ENCODE measurements at regions not wholly inside any gene's neighbourhood (a gene's known extent, or its start where the extent isn't known, plus 50 kb on each side); places are given as distances from the start of the nearest gene placed in this dataset.

- Histone ChIP-seq H3K36me3 (ENCODE audit: control insufficient read depth, insufficient read depth, low read length) (no peaks in the 10 kb centered on the region), H3K9me1 (ENCODE audit: control insufficient read depth, insufficient read depth, low read length) (no peaks in the 10 kb centered on the region), H3K9ac (ENCODE audit: insufficient read depth in 1 of 2, low read depth in 2 of 2, low read length in 2 of 2) (no peak overlapping the region), H3K27ac (ENCODE audit: extremely low read depth, low read depth, low read length) (no peak overlapping the region), H3K27me3 (ENCODE audit: control insufficient read depth in 2 of 2, insufficient read depth in 2 of 2, low read length in 2 of 2) (peaks cover 8 to 9% of the 10 kb centered on the region in 2 experiments; a peak in 2 of 5 replicates), H2AFZ (ENCODE audit: low read depth, low read length) (no peak overlapping the region), H4K20me1 (replicated peaks; ENCODE audit: control insufficient read depth, insufficient read depth, low read length) (no peaks in the 10 kb centered on the region), H3K4me2 (ENCODE audit: insufficient read depth, low read length) (no peak overlapping the region), H3K4me1 (replicated peaks in 1 of 2; ENCODE audit: control insufficient read depth in 2 of 2, insufficient read depth in 2 of 2, low read length in 2 of 2) (no peaks in the 10 kb centered on the region; a peak in 1 of 5 replicates), H3K4me3 (no peak overlapping the region), H3K79me2 (ENCODE audit: control insufficient read depth, insufficient read depth, low read length) (no peaks in the 10 kb centered on the region), H3K9me3 (replicated peaks; ENCODE audit: control insufficient read depth, insufficient read depth, low read depth, low read length) (no peaks in the 10 kb centered on the region)
- BruUV-seq (replicated peaks) = no TSS peak
- in situ Hi-C loops (cut with MboI) (loop anchor here (10.0 kb wide), 1 partner anchor 150 kb away; the partner anchor contains the start of genes CHPF and TMEM198), intact Hi-C loops (cut with micrococcal nuclease) (no loop called here)
- TF ChIP-seq FOXK2 (conservative IDR thresholded peaks at IDR 0.05 in 1 of 2, IDR thresholded peaks at IDR 0.05 in 1 of 2; ENCODE audit: low read depth in 2 of 2) (no peak), ZNF12 (CRISPR knock-in tag; IDR thresholded peaks at IDR 0.05) (peak; percentile 79; the same call in 1 of the 2 replicates)
- CTCF ChIA-PET (ENCODE audit: low intra/inter-chr PET ratio) = no interaction called here
- 0% methylated on average over 3 of the region's 3 CpGs for WGBS (ENCODE audit: insufficient coverage, low coverage, missing lambda C conversion rate)
- POLR2A ChIA-PET = no interaction called here
- DNase-seq (ENCODE audit: extremely low read depth in 1 of 4, low spot score in 3 of 4) (no peak), FAIRE-seq (no peak), ATAC-seq (no peak)
These were observed 67.8 kb downstream of the SLC4A3 start for GRCh38 chr2:219695145-219695709.

- intact Hi-C loops (cut with micrococcal nuclease) (no loop called here), in situ Hi-C loops (cut with MboI) (loop anchor here (10.0 kb wide), 1 partner anchor 153 kb away; the partner anchor contains the start of genes CHPF and TMEM198)
- 2% methylated on average over 10 of the region's 12 CpGs for WGBS (ENCODE audit: insufficient coverage, low coverage, missing lambda C conversion rate)
- ChIA-PET POLR2A (no interaction called here), CTCF (ENCODE audit: low intra/inter-chr PET ratio) (interaction anchor here (1.0 kb wide), 1 partner anchor 8 kb away, joined by 3 read pairs; no protein-coding TSS in a partner anchor)
- no peaks in the 10 kb centered on the region for H3K36me3 ChIP-seq (ENCODE audit: control insufficient read depth, insufficient read depth, low read length)
- no peak for FAIRE-seq
- BruUV-seq (replicated peaks) = no TSS peak
- no peaks in the 10 kb centered on the region for H3K9me3 ChIP-seq (replicated peaks; ENCODE audit: control insufficient read depth, insufficient read depth, low read depth, low read length)
- no peak overlapping the region for H2AFZ ChIP-seq (ENCODE audit: low read depth, low read length)
- no peak overlapping the region for H3K9ac ChIP-seq (ENCODE audit: insufficient read depth in 1 of 2, low read depth in 2 of 2, low read length in 2 of 2)
- H3K4me2 ChIP-seq (ENCODE audit: insufficient read depth, low read length) = no peak overlapping the region
- TF ChIP-seq ZNF764 (CRISPR knock-in tag; IDR thresholded peaks at IDR 0.05; ENCODE audit: low read depth) = no peak
- no peak for TF ChIP-seq CGGBP1 (CRISPR knock-in tag; IDR thresholded peaks at IDR 0.05)
- peak; percentile 4; the same call in 1 of the 2 replicates for TF ChIP-seq TFE3 (CRISPR knock-in tag; IDR thresholded peaks at IDR 0.05)
- H3K27ac ChIP-seq (ENCODE audit: extremely low read depth, low read depth, low read length) = no peak overlapping the region
- H3K9me1 ChIP-seq (ENCODE audit: control insufficient read depth, insufficient read depth, low read length) = no peaks in the 10 kb centered on the region
- no peak for DNase-seq (ENCODE audit: extremely low read depth in 1 of 4, low spot score in 3 of 4)
- no peak for ATAC-seq
- H3K4me3 ChIP-seq = no peak overlapping the region
- H3K27me3 ChIP-seq (ENCODE audit: control insufficient read depth in 2 of 2, insufficient read depth in 2 of 2, low read length in 2 of 2) = peaks cover 8 to 10% of the 10 kb centered on the region in 2 experiments; a peak in 3 of 5 replicates
- H4K20me1 ChIP-seq (replicated peaks; ENCODE audit: control insufficient read depth, insufficient read depth, low read length) = no peaks in the 10 kb centered on the region
- H3K79me2 ChIP-seq (ENCODE audit: control insufficient read depth, insufficient read depth, low read length) = no peaks in the 10 kb centered on the region
- H3K4me1 ChIP-seq (replicated peaks in 1 of 2; ENCODE audit: control insufficient read depth in 2 of 2, insufficient read depth in 2 of 2, low read length in 2 of 2) = no peaks in the 10 kb centered on the region; a peak in 1 of 5 replicates
These were observed 70.6 kb downstream of the SLC4A3 start for GRCh38 chr2:219697811-219698747.

Measured in K562 (cell line).